ENCODE measurements at regions not wholly inside any gene's neighbourhood (a gene's known extent, or its start where the extent isn't known, plus 50 kb on each side); places are given as distances from the start of the nearest gene placed in this dataset.

DNA sequence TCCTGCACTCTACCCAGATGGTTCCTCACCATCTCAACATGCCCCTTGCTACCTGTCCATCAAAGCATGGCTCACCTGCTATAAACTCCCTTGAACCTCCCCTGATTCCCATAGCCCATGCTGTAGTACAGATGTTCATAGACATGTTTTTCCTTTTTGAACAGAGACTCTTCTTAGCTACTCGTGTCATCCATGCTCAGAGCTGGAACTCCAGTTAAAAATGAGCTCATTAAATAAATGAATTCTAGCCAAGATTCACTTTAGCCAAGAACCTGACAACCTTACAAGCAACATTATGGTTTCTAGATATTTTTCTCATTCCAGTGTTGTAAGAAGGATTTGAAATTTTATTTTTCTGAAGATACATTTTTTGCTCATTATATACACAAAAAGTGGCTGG lies 65.0 kb downstream of the SCG2 start:
- TF ChIP-seq MAFK (IDR thresholded peaks at IDR 0.05; ENCODE audit: low read depth, low read length), result no peak
- TF ChIP-seq, protein P1, sequence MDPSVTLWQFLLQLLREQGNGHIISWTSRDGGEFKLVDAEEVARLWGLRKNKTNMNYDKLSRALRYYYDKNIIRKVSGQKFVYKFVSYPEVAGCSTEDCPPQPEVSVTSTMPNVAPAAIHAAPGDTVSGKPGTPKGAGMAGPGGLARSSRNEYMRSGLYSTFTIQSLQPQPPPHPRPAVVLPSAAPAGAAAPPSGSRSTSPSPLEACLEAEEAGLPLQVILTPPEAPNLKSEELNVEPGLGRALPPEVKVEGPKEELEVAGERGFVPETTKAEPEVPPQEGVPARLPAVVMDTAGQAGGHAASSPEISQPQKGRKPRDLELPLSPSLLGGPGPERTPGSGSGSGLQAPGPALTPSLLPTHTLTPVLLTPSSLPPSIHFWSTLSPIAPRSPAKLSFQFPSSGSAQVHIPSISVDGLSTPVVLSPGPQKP (IDR thresholded peaks at IDR 0.05; ENCODE audit: borderline replicate concordance, low read depth, low read length), result no peak
- TF ChIP-seq, protein P2, sequence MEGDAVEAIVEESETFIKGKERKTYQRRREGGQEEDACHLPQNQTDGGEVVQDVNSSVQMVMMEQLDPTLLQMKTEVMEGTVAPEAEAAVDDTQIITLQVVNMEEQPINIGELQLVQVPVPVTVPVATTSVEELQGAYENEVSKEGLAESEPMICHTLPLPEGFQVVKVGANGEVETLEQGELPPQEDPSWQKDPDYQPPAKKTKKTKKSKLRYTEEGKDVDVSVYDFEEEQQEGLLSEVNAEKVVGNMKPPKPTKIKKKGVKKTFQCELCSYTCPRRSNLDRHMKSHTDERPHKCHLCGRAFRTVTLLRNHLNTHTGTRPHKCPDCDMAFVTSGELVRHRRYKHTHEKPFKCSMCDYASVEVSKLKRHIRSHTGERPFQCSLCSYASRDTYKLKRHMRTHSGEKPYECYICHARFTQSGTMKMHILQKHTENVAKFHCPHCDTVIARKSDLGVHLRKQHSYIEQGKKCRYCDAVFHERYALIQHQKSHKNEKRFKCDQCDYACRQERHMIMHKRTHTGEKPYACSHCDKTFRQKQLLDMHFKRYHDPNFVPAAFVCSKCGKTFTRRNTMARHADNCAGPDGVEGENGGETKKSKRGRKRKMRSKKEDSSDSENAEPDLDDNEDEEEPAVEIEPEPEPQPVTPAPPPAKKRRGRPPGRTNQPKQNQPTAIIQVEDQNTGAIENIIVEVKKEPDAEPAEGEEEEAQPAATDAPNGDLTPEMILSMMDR (conservative IDR thresholded peaks at IDR 0.05; ENCODE audit: low read depth, low read length), result no peak
- no peak for TF ChIP-seq POLR2A (IDR thresholded peaks at IDR 0.05; ENCODE audit: low read depth, low read length)
- TF ChIP-seq, protein P3, sequence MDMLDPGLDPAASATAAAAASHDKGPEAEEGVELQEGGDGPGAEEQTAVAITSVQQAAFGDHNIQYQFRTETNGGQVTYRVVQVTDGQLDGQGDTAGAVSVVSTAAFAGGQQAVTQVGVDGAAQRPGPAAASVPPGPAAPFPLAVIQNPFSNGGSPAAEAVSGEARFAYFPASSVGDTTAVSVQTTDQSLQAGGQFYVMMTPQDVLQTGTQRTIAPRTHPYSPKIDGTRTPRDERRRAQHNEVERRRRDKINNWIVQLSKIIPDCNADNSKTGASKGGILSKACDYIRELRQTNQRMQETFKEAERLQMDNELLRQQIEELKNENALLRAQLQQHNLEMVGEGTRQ (IDR thresholded peaks at IDR 0.05; ENCODE audit: low read depth, low read length), result no peak
- TF ChIP-seq FOS (IDR thresholded peaks at IDR 0.05; ENCODE audit: low read depth, low read length), result no peak

All from IMR-90 (cell line).